A549 (cell line): ENCODE measurements at regions not wholly inside any gene's neighbourhood (a gene's known extent, or its start where the extent isn't known, plus 50 kb on each side); places are given as distances from the start of the nearest gene placed in this dataset.

Experiments
- ATAC-seq, 2 experiments: fragments of 200-7000 bp in 1 of 2; fragments of >200 bp in 1 of 2; cut with Nextera tagmentation in 1 of 2; cut with Tn5 transposase in 1 of 2; 3 replicates each; pipeline versions ENCODE4 v1.8.0 to v1.9.1; 2018 to 2020; ENCODE audit warnings: mild to moderate bottlenecking in 1 of 2, moderate library complexity in 1 of 2
- CTCF ChIA-PET: fragments of 300-600 bp; sonication (Branson Sonifier 250); formaldehyde crosslinking; extraction: SDS; loops from one replicate; lab custom pipeline; 2021; ENCODE audit warnings: antibody characterized with exemption, inconsistent platforms; lab: Yijun Ruan, JAX
- POLR2A ChIA-PET: fragments of 350-600 bp; formaldehyde crosslinking; extraction: SDS; loops from one replicate; lab custom pipeline; 2021; ENCODE audit warnings: antibody characterized with exemption, inconsistent platforms; lab: Yijun Ruan, JAX
- DNase-seq, 2 experiments: peaks; one replicate each; pipeline versions ENCODE4 v3.0.0 to v3.0.0-alpha.2; 2011 to 2016; ENCODE audit warnings: low read depth in 1 of 2, low spot score in 1 of 2
- FAIRE-seq: peaks from 2 replicates; lab custom pipeline; 2011; peaks lifted over from hg19 to GRCh38; lab: Jason Lieb, UNC
- H3K27ac ChIP-seq, 2 experiments: fragments of >200 bp; sonication (Bioruptor Twin); formaldehyde crosslinking; 3 replicates each; pipeline ENCODE4 v1.5.1; 2016 to 2017
- H3K4me1 ChIP-seq: fragments of >200 bp; sonication (Bioruptor Twin); formaldehyde crosslinking; 3 replicates; pipeline ENCODE4 v1.6.1; 2016
- H3K4me2 ChIP-seq: fragments of >200 bp; sonication (Bioruptor Twin); formaldehyde crosslinking; 3 replicates; pipeline ENCODE4 v1.6.1; 2016
- H3K4me3 ChIP-seq: fragments of >200 bp; sonication (Bioruptor Twin); formaldehyde crosslinking; 3 replicates; pipeline ENCODE4 v1.5.1; 2016
- H3K9me3 ChIP-seq: fragments of >200 bp; sonication (Bioruptor Twin); formaldehyde crosslinking; 3 replicates; pipeline ENCODE4 v1.6.1; 2016
- BHLHE40 ChIP-seq: IDR thresholded peaks from 2 replicates; pipeline ENCODE4 v1.6.1; 2012; ENCODE audit warnings: low read depth, low read length, inconsistent platforms
- CBX8 ChIP-seq: fragments of 200-600 bp; sonication (generic); IDR thresholded peaks from 2 replicates; pipeline ENCODE4 v1.6.1; 2016
- CEBPB ChIP-seq, 2 experiments: fragments of >200 bp in 1 of 2; sonication (Bioruptor Twin) in 1 of 2; formaldehyde crosslinking in 1 of 2; IDR thresholded peaks; 2 replicates each; pipeline ENCODE4 v1.6.1; 2012 to 2016
- CHD2 ChIP-seq: fragments of 150-350 bp; IDR thresholded peaks from 2 replicates; pipeline ENCODE4 v1.6.1; 2014; ENCODE audit warnings: low read length; ENCODE audit not compliant: partially characterized antibody
- CTCF ChIP-seq: fragments of >200 bp; sonication (Bioruptor Twin); formaldehyde crosslinking; IDR thresholded peaks from 3 replicates; pipeline ENCODE4 v1.5.1; 2016
- EHF ChIP-seq: fragments of 250-450 bp; sonication (Bioruptor Pico); IDR thresholded peaks from 2 replicates; pipeline ENCODE4 v1.5.0; 2020; ENCODE audit warnings: mild to moderate bottlenecking
- EP300 ChIP-seq, 2 experiments: fragments of >200 bp; sonication (Bioruptor Twin); formaldehyde crosslinking; IDR thresholded peaks; 2 replicates in 1 of 2; 3 replicates in 1 of 2; pipeline ENCODE4 v1.6.1; 2016 to 2017
- ESRRA ChIP-seq: fragments of 150-350 bp; IDR thresholded peaks from 2 replicates; pipeline ENCODE4 v1.6.1; 2014; ENCODE audit warnings: mild to moderate bottlenecking, low read length, borderline replicate concordance
- FOSL2 ChIP-seq, 2 experiments: fragments of 450-650 bp in 1 of 2; fragments of >200 bp in 1 of 2; sonication (Bioruptor Twin) in 1 of 2; formaldehyde crosslinking; IDR thresholded peaks; 2 replicates each; pipeline versions ENCODE4 v1.5.0 to v1.6.1; 2016 to 2020; ENCODE audit warnings: mild to moderate bottlenecking in 1 of 2, moderate library complexity in 1 of 2
- GATA3 ChIP-seq: IDR thresholded peaks from 2 replicates; pipeline ENCODE4 v1.6.1; 2012; ENCODE audit warnings: borderline replicate concordance
- HOXA7 ChIP-seq: fragments of 250-450 bp; sonication (Bioruptor Pico); IDR thresholded peaks from 2 replicates; pipeline ENCODE4 v1.5.0; 2020; ENCODE audit warnings: mild to moderate bottlenecking, moderate library complexity
- JUN ChIP-seq, 2 experiments: fragments of >200 bp; sonication (Bioruptor Twin); formaldehyde crosslinking; IDR thresholded peaks; 2 replicates in 1 of 2; 3 replicates in 1 of 2; pipeline ENCODE4 v1.6.1; 2016 to 2017
- JUNB ChIP-seq: fragments of >200 bp; sonication (Bioruptor Twin); formaldehyde crosslinking; IDR thresholded peaks from 2 replicates; pipeline ENCODE4 v1.6.1; 2016
- KDM5A ChIP-seq: fragments of 200-600 bp; sonication (generic); IDR thresholded peaks from 2 replicates; pipeline ENCODE4 v1.6.1; 2016; ENCODE audit warnings: antibody characterized with exemption, mild to moderate bottlenecking
- MAFK ChIP-seq: fragments of 450-650 bp; IDR thresholded peaks from 2 replicates; pipeline ENCODE4 v1.6.1; 2014; ENCODE audit not compliant: partially characterized antibody
- MAZ ChIP-seq: fragments of 150-350 bp; IDR thresholded peaks from 2 replicates; pipeline ENCODE4 v1.6.1; 2014; ENCODE audit warnings: antibody characterized with exemption, low read depth, low read length, borderline replicate concordance
- MYC ChIP-seq: IDR thresholded peaks from 2 replicates; pipeline ENCODE4 v1.6.1; 2012; ENCODE audit warnings: mild to moderate bottlenecking, inconsistent platforms, low read length, improper control_type of control experiment, borderline replicate concordance
- NFE2L2 ChIP-seq: fragments of 150-350 bp; conservative IDR thresholded peaks from 2 replicates; pipeline ENCODE4 v1.6.1; 2014; ENCODE audit warnings: low read length
- NPAS2 ChIP-seq: fragments of 250-450 bp; sonication (Bioruptor Pico); IDR thresholded peaks from 2 replicates; pipeline ENCODE4 v1.8.0; 2022; ENCODE audit warnings: mild to moderate bottlenecking, moderate library complexity, borderline replicate concordance
- RARB ChIP-seq: fragments of 250-450 bp; sonication (Bioruptor Pico); IDR thresholded peaks from 2 replicates; pipeline ENCODE4 v1.8.0; 2021; ENCODE audit warnings: mild to moderate bottlenecking, moderate library complexity
- RFX5 ChIP-seq: fragments of 450-650 bp; IDR thresholded peaks from 2 replicates; pipeline ENCODE4 v1.7.1; 2014; ENCODE audit warnings: antibody characterized with exemption, mild to moderate bottlenecking, moderate library complexity
- RNF2 ChIP-seq: fragments of 200-600 bp; sonication (generic); IDR thresholded peaks from 2 replicates; pipeline ENCODE4 v1.6.1; 2016; ENCODE audit warnings: low read depth, mild to moderate bottlenecking, antibody characterized with exemption, moderate library complexity, borderline replicate concordance
- SREBF2 ChIP-seq: fragments of 450-650 bp; IDR thresholded peaks from 2 replicates; pipeline ENCODE4 v1.6.1; 2014; ENCODE audit warnings: mild to moderate bottlenecking, moderate library complexity
- TFCP2L1 ChIP-seq: fragments of 250-450 bp; sonication (Bioruptor Pico); IDR thresholded peaks from 2 replicates; pipeline ENCODE4 v1.5.0; 2021; ENCODE audit warnings: mild to moderate bottlenecking
- TP53 ChIP-seq: fragments of 250-450 bp; sonication (Bioruptor Pico); IDR thresholded peaks from 2 replicates; pipeline ENCODE4 v1.5.0; 2021; ENCODE audit warnings: mild to moderate bottlenecking, moderate library complexity
- ZC3H11A ChIP-seq: fragments of 450-650 bp; IDR thresholded peaks from 2 replicates; pipeline ENCODE4 v1.6.1; 2014; ENCODE audit warnings: antibody characterized with exemption, mild to moderate bottlenecking
- ZNF302 ChIP-seq: fragments of 250-450 bp; sonication (Bioruptor Pico); IDR thresholded peaks from 2 replicates; pipeline ENCODE4 v1.9.0; 2021; ENCODE audit warnings: inconsistent platforms, mild to moderate bottlenecking, moderate library complexity
- WGBS: methylation state at CpG from one replicate; pipeline ENCODE4 v1.1.6; 2017; ENCODE audit errors: missing lambda C conversion rate; 5-methylcytosine and 5-hydroxymethylcytosine counted together
- TF ChIP-seq, protein P1 (sequence below): fragments of 200-600 bp; sonication (generic); IDR thresholded peaks from 2 replicates; pipeline ENCODE4 v1.6.1; 2016; ENCODE audit warnings: antibody characterized with exemption, mild to moderate bottlenecking, moderate library complexity
- TF ChIP-seq, protein P2 (sequence below): fragments of 250-450 bp; sonication (Bioruptor Pico); IDR thresholded peaks from 2 replicates; pipeline ENCODE4 v1.5.0; 2020; ENCODE audit warnings: low read depth, mild to moderate bottlenecking, moderate library complexity

DNA sequence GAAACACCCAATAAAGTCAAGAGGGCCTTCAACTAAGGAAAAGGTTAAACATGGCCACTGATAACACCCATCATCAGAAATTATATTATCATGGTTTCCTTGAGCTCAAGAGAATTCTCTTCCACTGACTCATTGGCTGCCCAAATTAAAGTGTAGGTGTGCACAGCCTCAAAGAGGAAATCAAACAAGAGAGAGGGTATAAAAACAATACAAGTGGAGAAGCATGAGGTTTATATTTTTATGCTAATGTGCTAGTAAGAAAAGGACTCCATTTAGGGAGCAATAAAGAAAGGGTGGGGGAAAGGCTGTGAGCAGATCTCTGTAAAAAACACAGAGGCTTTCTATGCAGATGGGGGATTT, 168.8 kb upstream of the VRK2 start:
- no peak for DNase-seq
- Histone ChIP-seq H3K4me1 (peaks cover 51% of the 10 kb centered on the region), H3K4me2 (peak overlapping the region; percentile 25), H3K27ac (peak overlapping the region; percentile 9 to 92; a peak in 4 of 6 replicates), H3K4me3 (no peak overlapping the region), H3K9me3 (no peaks in the 10 kb centered on the region)
- no peak for FAIRE-seq
- ATAC-seq, result no peak
- TF ChIP-seq ZNF302 (CRISPR knock-in tag) (no peak), JUNB (no peak), CEBPB (IDR thresholded peaks at IDR 0.05) (no peak), FOSL2 (IDR thresholded peaks at IDR 0.05) (no peak), FOSL2 (CRISPR knock-in tag; IDR thresholded peaks at IDR 0.05) (no peak), RARB (CRISPR knock-in tag) (no peak), HOXA7 (CRISPR knock-in tag) (no peak), TP53 (no peak), ZC3H11A (no peak), MAFK (no peak), TFCP2L1 (no peak), BHLHE40 (no peak), GATA3 (no peak), JUN (IDR thresholded peaks at IDR 0.05) (no peak), RNF2 (no peak), KDM5A (no peak), CBX8 (no peak), EP300 (IDR thresholded peaks at IDR 0.05) (no peak)
- TF ChIP-seq, protein P1, sequence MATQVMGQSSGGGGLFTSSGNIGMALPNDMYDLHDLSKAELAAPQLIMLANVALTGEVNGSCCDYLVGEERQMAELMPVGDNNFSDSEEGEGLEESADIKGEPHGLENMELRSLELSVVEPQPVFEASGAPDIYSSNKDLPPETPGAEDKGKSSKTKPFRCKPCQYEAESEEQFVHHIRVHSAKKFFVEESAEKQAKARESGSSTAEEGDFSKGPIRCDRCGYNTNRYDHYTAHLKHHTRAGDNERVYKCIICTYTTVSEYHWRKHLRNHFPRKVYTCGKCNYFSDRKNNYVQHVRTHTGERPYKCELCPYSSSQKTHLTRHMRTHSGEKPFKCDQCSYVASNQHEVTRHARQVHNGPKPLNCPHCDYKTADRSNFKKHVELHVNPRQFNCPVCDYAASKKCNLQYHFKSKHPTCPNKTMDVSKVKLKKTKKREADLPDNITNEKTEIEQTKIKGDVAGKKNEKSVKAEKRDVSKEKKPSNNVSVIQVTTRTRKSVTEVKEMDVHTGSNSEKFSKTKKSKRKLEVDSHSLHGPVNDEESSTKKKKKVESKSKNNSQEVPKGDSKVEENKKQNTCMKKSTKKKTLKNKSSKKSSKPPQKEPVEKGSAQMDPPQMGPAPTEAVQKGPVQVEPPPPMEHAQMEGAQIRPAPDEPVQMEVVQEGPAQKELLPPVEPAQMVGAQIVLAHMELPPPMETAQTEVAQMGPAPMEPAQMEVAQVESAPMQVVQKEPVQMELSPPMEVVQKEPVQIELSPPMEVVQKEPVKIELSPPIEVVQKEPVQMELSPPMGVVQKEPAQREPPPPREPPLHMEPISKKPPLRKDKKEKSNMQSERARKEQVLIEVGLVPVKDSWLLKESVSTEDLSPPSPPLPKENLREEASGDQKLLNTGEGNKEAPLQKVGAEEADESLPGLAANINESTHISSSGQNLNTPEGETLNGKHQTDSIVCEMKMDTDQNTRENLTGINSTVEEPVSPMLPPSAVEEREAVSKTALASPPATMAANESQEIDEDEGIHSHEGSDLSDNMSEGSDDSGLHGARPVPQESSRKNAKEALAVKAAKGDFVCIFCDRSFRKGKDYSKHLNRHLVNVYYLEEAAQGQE, result no peak
- TF ChIP-seq, protein P2, sequence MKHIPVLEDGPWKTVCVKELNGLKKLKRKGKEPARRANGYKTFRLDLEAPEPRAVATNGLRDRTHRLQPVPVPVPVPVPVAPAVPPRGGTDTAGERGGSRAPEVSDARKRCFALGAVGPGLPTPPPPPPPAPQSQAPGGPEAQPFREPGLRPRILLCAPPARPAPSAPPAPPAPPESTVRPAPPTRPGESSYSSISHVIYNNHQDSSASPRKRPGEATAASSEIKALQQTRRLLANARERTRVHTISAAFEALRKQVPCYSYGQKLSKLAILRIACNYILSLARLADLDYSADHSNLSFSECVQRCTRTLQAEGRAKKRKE (CRISPR knock-in tag), result no peak
- TF ChIP-seq, all 56 proteins: peak for 0
- POLR2A ChIA-PET, result no interaction called here
- CTCF ChIA-PET, result no interaction called here

DNA sequence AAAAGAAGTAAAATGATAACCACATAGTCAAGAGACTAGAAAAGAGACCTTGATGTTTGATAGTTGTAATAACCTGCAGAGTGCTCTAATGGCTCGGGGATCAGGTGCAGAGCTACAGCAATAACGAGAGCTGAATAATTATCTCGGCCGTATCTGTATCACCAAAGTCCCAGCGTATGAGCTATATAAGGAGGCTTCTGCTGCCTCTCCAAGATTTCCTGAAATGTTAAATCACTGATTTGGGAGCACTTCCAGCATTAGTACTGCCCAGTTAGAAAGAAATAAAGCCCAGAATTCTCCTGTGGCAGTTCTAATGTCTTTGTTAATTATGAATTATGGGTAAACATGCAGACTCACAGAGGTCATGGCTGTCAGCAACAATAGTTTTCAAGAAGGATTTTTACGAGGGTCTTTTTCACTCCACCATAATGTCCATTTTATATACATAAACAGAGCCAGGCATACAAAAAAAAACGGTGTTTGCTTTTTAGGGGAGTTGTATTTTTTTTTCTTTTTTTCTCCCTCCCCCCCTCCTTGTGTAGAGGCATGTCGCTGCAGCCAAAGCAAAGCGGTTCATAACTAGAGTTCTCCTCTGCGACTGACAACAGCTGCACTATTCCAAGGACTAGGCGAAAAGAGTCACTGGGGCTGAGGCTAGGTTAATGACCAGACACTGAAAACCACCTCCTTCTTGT, 168.3 kb upstream of the VRK2 start:
- ChIA-PET POLR2A (no interaction called here), CTCF (no interaction called here)
- FAIRE-seq (no peak), ATAC-seq (no peak), DNase-seq (no peak)
- Histone ChIP-seq H3K9me3 (no peaks in the 10 kb centered on the region), H3K4me2 (peak overlapping the region; percentile 25), H3K4me3 (no peak overlapping the region), H3K27ac (peak overlapping the region; percentile 9 to 92; a peak in 4 of 6 replicates), H3K4me1 (peaks cover 53% of the 10 kb centered on the region)
- WGBS, result 84% methylated on average over 11 of the region's 11 CpGs
- TF ChIP-seq CEBPB (IDR thresholded peaks at IDR 0.05) (no peak), ZC3H11A (no peak), NPAS2 (no peak), MAZ (no peak), RNF2 (no peak), JUN (IDR thresholded peaks at IDR 0.05) (no peak), EHF (CRISPR knock-in tag) (no peak), RFX5 (no peak), FOSL2 (IDR thresholded peaks at IDR 0.05) (no peak), FOSL2 (CRISPR knock-in tag; IDR thresholded peaks at IDR 0.05) (no peak), SREBF2 (no peak), CHD2 (no peak), TFCP2L1 (no peak), MAFK (no peak), MYC (no peak), ESRRA (no peak), NFE2L2 (no peak), CTCF (no peak)
